ENCODE measurements at regions not wholly inside any gene's neighbourhood (a gene's known extent, or its start where the extent isn't known, plus 50 kb on each side); places are given as distances from the start of the nearest gene placed in this dataset.
"Not testable (repeated sequence)": the region's sequence is repeated elsewhere in the genome, so short reads cannot be mapped to it uniquely, and the experiment has no call there.

GRCh38 chrX:40897718-40898270 is 162.5 kb upstream of the MED14 start:
- Histone ChIP-seq H3K27me3 (ENCODE audit: insufficient read depth, low read depth, severe bottlenecking) (peaks cover 3% of the 10 kb centered on the region), H3K36me3 (no peaks in the 10 kb centered on the region), H3K9me3 (ENCODE audit: severe bottlenecking) (no peaks in the 10 kb centered on the region), H3K27ac (peak overlapping the region; percentile 70), H3K4me3 (ENCODE audit: low read depth, low read length) (no peak overlapping the region)
- DNase-seq: peak; percentile 50
- no peak for TF ChIP-seq CTCF (IDR thresholded peaks at IDR 0.05; ENCODE audit: low read depth, low read length)

- not testable (repeated sequence) for H3K27me3 ChIP-seq (ENCODE audit: insufficient read depth, low read depth, severe bottlenecking); H3K36me3 ChIP-seq; H3K27ac ChIP-seq; DNase-seq; H3K9me3 ChIP-seq (ENCODE audit: severe bottlenecking); H3K4me3 ChIP-seq (ENCODE audit: low read depth, low read length)
Observed at GRCh38 chrX:40904739-40905138, 169.4 kb upstream of the MED14 start.

GRCh38 chrX:40908026-40908425 is 172.7 kb upstream of the MED14 start:
- H3K27ac ChIP-seq: no peak overlapping the region
- peaks cover 8% of the 10 kb centered on the region for H3K27me3 ChIP-seq (ENCODE audit: insufficient read depth, low read depth, severe bottlenecking)
- H3K4me3 ChIP-seq (ENCODE audit: low read depth, low read length): no peak overlapping the region
- no peaks in the 10 kb centered on the region for H3K36me3 ChIP-seq
- no peak for TF ChIP-seq CTCF (IDR thresholded peaks at IDR 0.05; ENCODE audit: low read depth, low read length)
- peaks cover 3% of the 10 kb centered on the region for H3K9me3 ChIP-seq (ENCODE audit: severe bottlenecking)
- no peak for DNase-seq

- Histone ChIP-seq H3K9me3 (ENCODE audit: severe bottlenecking) (peaks cover 3% of the 10 kb centered on the region), H3K27ac (no peak overlapping the region), H3K27me3 (ENCODE audit: insufficient read depth, low read depth, severe bottlenecking) (peaks cover 8% of the 10 kb centered on the region), H3K36me3 (no peaks in the 10 kb centered on the region), H3K4me3 (ENCODE audit: low read depth, low read length) (no peak overlapping the region)
- DNase-seq: no peak
- TF ChIP-seq CTCF (IDR thresholded peaks at IDR 0.05; ENCODE audit: low read depth, low read length): no peak
Observed at GRCh38 chrX:40908857-40909475, 173.6 kb upstream of the MED14 start.

- no peak overlapping the region for H3K4me3 ChIP-seq (ENCODE audit: low read depth, low read length)
- DNase-seq: no peak
- no peak for TF ChIP-seq CTCF (IDR thresholded peaks at IDR 0.05; ENCODE audit: low read depth, low read length)
- no peaks in the 10 kb centered on the region for H3K36me3 ChIP-seq
- peaks cover 8% of the 10 kb centered on the region for H3K27me3 ChIP-seq (ENCODE audit: insufficient read depth, low read depth, severe bottlenecking)
- H3K9me3 ChIP-seq (ENCODE audit: severe bottlenecking): no peaks in the 10 kb centered on the region
- no peak overlapping the region for H3K27ac ChIP-seq
Observed at GRCh38 chrX:40912166-40912565, 173.1 kb upstream of the USP9X start.

- Histone ChIP-seq H3K36me3 (no peaks in the 10 kb centered on the region), H3K27me3 (ENCODE audit: insufficient read depth, low read depth, severe bottlenecking) (peaks cover 8% of the 10 kb centered on the region), H3K9me3 (ENCODE audit: severe bottlenecking) (no peaks in the 10 kb centered on the region), H3K27ac (no peak overlapping the region), H3K4me3 (ENCODE audit: low read depth, low read length) (no peak overlapping the region)
- no peak for TF ChIP-seq CTCF (IDR thresholded peaks at IDR 0.05; ENCODE audit: low read depth, low read length)
- DNase-seq: no peak
Observed at GRCh38 chrX:40912576-40912975, 172.7 kb upstream of the USP9X start.
